ENCODE measurements at regions not wholly inside any gene's neighbourhood (a gene's known extent, or its start where the extent isn't known, plus 50 kb on each side); places are given as distances from the start of the nearest gene placed in this dataset.

- DNase-seq (ENCODE audit: low read depth, low spot score), result no peak
- in situ Hi-C loops (cut with HindIII; ENCODE audit: low pct_unique_long_range_greater_than_20kb, low sequenced_read_pairs), result no loop called here
Measured at GRCh38 chr3:151563305-151563704, 102.4 kb upstream of the IGSF10 start.

GRCh38 chr3:151562891-151563290, 102.0 kb upstream of the IGSF10 start:
- no peak for DNase-seq (ENCODE audit: low read depth, low spot score)
- in situ Hi-C loops (cut with HindIII; ENCODE audit: low pct_unique_long_range_greater_than_20kb, low sequenced_read_pairs), result no loop called here

GRCh38 chr3:151561878-151562277, 101.0 kb upstream of the IGSF10 start:
- in situ Hi-C loops (cut with HindIII; ENCODE audit: low pct_unique_long_range_greater_than_20kb, low sequenced_read_pairs), result no loop called here
- no peak for DNase-seq (ENCODE audit: low read depth, low spot score)

- in situ Hi-C loops (cut with HindIII; ENCODE audit: low pct_unique_long_range_greater_than_20kb, low sequenced_read_pairs), result no loop called here
Measured at GRCh38 chr3:151560738-151561137, 99.9 kb upstream of the IGSF10 start.

GRCh38 chr3:151559736-151560135, 98.9 kb upstream of the IGSF10 start:
- no peak for DNase-seq (ENCODE audit: low read depth, low spot score)
- in situ Hi-C loops (cut with HindIII; ENCODE audit: low pct_unique_long_range_greater_than_20kb, low sequenced_read_pairs), result no loop called here

More at GRCh38 chr3:151560738-151561137, 99.9 kb upstream of the IGSF10 start:
- no peak for DNase-seq (ENCODE audit: low read depth, low spot score)

- no peak for DNase-seq (ENCODE audit: low read depth, low spot score)
- in situ Hi-C loops (cut with HindIII; ENCODE audit: low pct_unique_long_range_greater_than_20kb, low sequenced_read_pairs), result no loop called here
Measured at GRCh38 chr3:151558661-151559060, 97.8 kb upstream of the IGSF10 start.

GRCh38 chr3:151557068-151557840, 96.4 kb upstream of the IGSF10 start:
- DNase-seq (ENCODE audit: low read depth, low spot score), result no peak
- in situ Hi-C loops (cut with HindIII; ENCODE audit: low pct_unique_long_range_greater_than_20kb, low sequenced_read_pairs), result no loop called here

GRCh38 chr3:151556596-151556995, 95.7 kb upstream of the IGSF10 start:
- in situ Hi-C loops (cut with HindIII; ENCODE audit: low pct_unique_long_range_greater_than_20kb, low sequenced_read_pairs), result no loop called here
- no peak for DNase-seq (ENCODE audit: low read depth, low spot score)

- DNase-seq (ENCODE audit: low read depth, low spot score), result no peak
- in situ Hi-C loops (cut with HindIII; ENCODE audit: low pct_unique_long_range_greater_than_20kb, low sequenced_read_pairs), result no loop called here
Measured at GRCh38 chr3:151555523-151555922, 94.7 kb upstream of the IGSF10 start.

GRCh38 chr3:151553888-151554287, 93.0 kb upstream of the IGSF10 start:
- in situ Hi-C loops (cut with HindIII; ENCODE audit: low pct_unique_long_range_greater_than_20kb, low sequenced_read_pairs), result no loop called here
- DNase-seq (ENCODE audit: low read depth, low spot score), result no peak

GRCh38 chr3:151552589-151552988, 91.7 kb upstream of the IGSF10 start:
- in situ Hi-C loops (cut with HindIII; ENCODE audit: low pct_unique_long_range_greater_than_20kb, low sequenced_read_pairs), result no loop called here
- no peak for DNase-seq (ENCODE audit: low read depth, low spot score)

GRCh38 chr3:151550642-151551041, 89.8 kb upstream of the IGSF10 start:
- no peak for DNase-seq (ENCODE audit: low read depth, low spot score)
- in situ Hi-C loops (cut with HindIII; ENCODE audit: low pct_unique_long_range_greater_than_20kb, low sequenced_read_pairs), result no loop called here

GRCh38 chr3:151550025-151550618, 89.3 kb upstream of the IGSF10 start:
- DNase-seq (ENCODE audit: low read depth, low spot score), result no peak
- in situ Hi-C loops (cut with HindIII; ENCODE audit: low pct_unique_long_range_greater_than_20kb, low sequenced_read_pairs), result no loop called here

- no peak for DNase-seq (ENCODE audit: low read depth, low spot score)
- in situ Hi-C loops (cut with HindIII; ENCODE audit: low pct_unique_long_range_greater_than_20kb, low sequenced_read_pairs), result no loop called here
Measured at GRCh38 chr3:151548195-151548594, 87.3 kb upstream of the IGSF10 start.

- in situ Hi-C loops (cut with HindIII; ENCODE audit: low pct_unique_long_range_greater_than_20kb, low sequenced_read_pairs), result no loop called here
- no peak for DNase-seq (ENCODE audit: low read depth, low spot score)
Measured at GRCh38 chr3:151544164-151544548, 83.3 kb upstream of the IGSF10 start.

GRCh38 chr3:151541178-151541577, 80.3 kb upstream of the IGSF10 start:
- no peak for DNase-seq (ENCODE audit: low read depth, low spot score)
- in situ Hi-C loops (cut with HindIII; ENCODE audit: low pct_unique_long_range_greater_than_20kb, low sequenced_read_pairs), result no loop called here

GRCh38 chr3:151539599-151539998, 78.7 kb upstream of the IGSF10 start:
- no peak for DNase-seq (ENCODE audit: low read depth, low spot score)
- in situ Hi-C loops (cut with HindIII; ENCODE audit: low pct_unique_long_range_greater_than_20kb, low sequenced_read_pairs), result no loop called here

- DNase-seq (ENCODE audit: low read depth, low spot score), result peak; percentile 36
- in situ Hi-C loops (cut with HindIII; ENCODE audit: low pct_unique_long_range_greater_than_20kb, low sequenced_read_pairs), result no loop called here
Measured at GRCh38 chr3:151538456-151539393, 77.9 kb upstream of the IGSF10 start.

All from SK-MEL-5 (cell line).